HG03558 (cell line): ENCODE measurements at regions not wholly inside any gene's neighbourhood (a gene's known extent, or its start where the extent isn't known, plus 50 kb on each side); places are given as distances from the start of the nearest gene placed in this dataset.

Source experiments
- ATAC-seq: cut with Tn5 transposase; IDR thresholded peaks from one replicate; pipeline ENCODE4 v1.9.1; 2021; ENCODE audit warnings: moderate number of reproducible peaks; ENCODE audit not compliant: unreplicated experiment; ENCODE audit errors: extremely low read depth

GRCh38 chr1:199780948-199781670 lies 246.4 kb upstream of the NR5A2 start:
- ATAC-seq = no peak

GRCh38 chr1:199784138-199784895 lies 243.2 kb upstream of the NR5A2 start:
- ATAC-seq = no peak

- no peak for ATAC-seq
These were observed 240.8 kb upstream of the NR5A2 start for GRCh38 chr1:199786695-199787094.

- no peak for ATAC-seq
These were observed 238.4 kb upstream of the NR5A2 start for GRCh38 chr1:199789141-199789540.

GRCh38 chr1:199791495-199791894 lies 236.0 kb upstream of the NR5A2 start:
- ATAC-seq = no peak

- ATAC-seq = no peak
These were observed 234.6 kb upstream of the NR5A2 start for GRCh38 chr1:199792874-199793273.

GRCh38 chr1:199794105-199794863 lies 233.2 kb upstream of the NR5A2 start:
- ATAC-seq = no peak

GRCh38 chr1:199799116-199799515 lies 228.4 kb upstream of the NR5A2 start:
- no peak for ATAC-seq

- no peak for ATAC-seq
These were observed 223.0 kb upstream of the NR5A2 start for GRCh38 chr1:199804526-199804925.

GRCh38 chr1:199808110-199808870 lies 219.2 kb upstream of the NR5A2 start:
- ATAC-seq = no peak

GRCh38 chr1:199809311-199809710 lies 218.2 kb upstream of the NR5A2 start:
- ATAC-seq = no peak

GRCh38 chr1:199811163-199811562 lies 216.3 kb upstream of the NR5A2 start:
- ATAC-seq = no peak

- ATAC-seq = no peak
These were observed 214.3 kb upstream of the NR5A2 start for GRCh38 chr1:199813198-199813597.

GRCh38 chr1:199815947-199816346 lies 211.6 kb upstream of the NR5A2 start:
- no peak for ATAC-seq

- no peak for ATAC-seq
These were observed 210.2 kb upstream of the NR5A2 start for GRCh38 chr1:199817266-199817665.

GRCh38 chr1:199821029-199821779 lies 206.3 kb upstream of the NR5A2 start:
- no peak for ATAC-seq

- no peak for ATAC-seq
These were observed 195.1 kb upstream of the NR5A2 start for GRCh38 chr1:199832451-199832850.

GRCh38 chr1:199834711-199835110 lies 192.8 kb upstream of the NR5A2 start:
- ATAC-seq = no peak

- no peak for ATAC-seq
These were observed 191.1 kb upstream of the NR5A2 start for GRCh38 chr1:199836430-199836829.

GRCh38 chr1:199837321-199837720 lies 190.2 kb upstream of the NR5A2 start:
- no peak for ATAC-seq
